Gastroesophageal sphincter (tissue), 4 donors: ENCODE measurements at regions not wholly inside any gene's neighbourhood (a gene's known extent, or its start where the extent isn't known, plus 50 kb on each side); places are given as distances from the start of the nearest gene placed in this dataset.

Experiments
- ATAC-seq: fragments of 150-250 bp; one replicate; pipeline ENCODE4 v1.9.1; 2016; ENCODE audit warnings: mild to moderate bottlenecking, moderate library complexity
- H3K27ac ChIP-seq, 4 donors: fragments of 200-600 bp; sonication (generic) in 3 of 4; 1 replicate in 3 of 4; 2 replicates in 1 of 4; pipeline ENCODE4 v1.5.1; 2016 to 2019
- H3K27me3 ChIP-seq: fragments of 200-600 bp; sonication (generic); one replicate; pipeline ENCODE4 v1.5.1; 2019
- H3K36me3 ChIP-seq, 2 donors: fragments of 200-600 bp; sonication (generic); one replicate each; pipeline ENCODE4 v1.5.1; 2019; ENCODE audit warnings: control low read depth in 1 of 2
- H3K4me1 ChIP-seq, 3 donors: fragments of 200-600 bp; sonication (generic); 1 replicate in 2 of 3; 2 replicates in 1 of 3; pipeline ENCODE4 v1.5.1; 2016 to 2019; ENCODE audit warnings: control low read depth in 2 of 3
- H3K4me3 ChIP-seq, 2 donors: fragments of 200-600 bp; sonication (generic); one replicate each; pipeline ENCODE4 v1.5.1; 2019; ENCODE audit warnings: mild to moderate bottlenecking in 1 of 2, moderate library complexity in 1 of 2
- H3K9me3 ChIP-seq, 3 donors: fragments of 200-600 bp; sonication (generic); one replicate each; pipeline ENCODE4 v1.5.1; 2017 to 2019; ENCODE audit warnings: control low read depth in 2 of 3
- EP300 ChIP-seq: sonication (generic); formaldehyde crosslinking; IDR thresholded peaks from one replicate; pipeline ENCODE4 v1.6.1; 2017; ENCODE audit warnings: antibody characterized with exemption, mild to moderate bottlenecking
- POLR2A ChIP-seq, 2 donors: fragments of 450-650 bp; IDR thresholded peaks; one replicate each; pipeline ENCODE4 v1.6.1; 2017; ENCODE audit warnings: antibody characterized with exemption in 2 of 2, mild to moderate bottlenecking in 2 of 2, moderate library complexity in 1 of 2
- POLR2AphosphoS5 ChIP-seq: sonication (generic); formaldehyde crosslinking; IDR thresholded peaks from one replicate; pipeline ENCODE4 v1.6.1; 2017; ENCODE audit warnings: antibody characterized with exemption
- WGBS, 2 donors: methylation state at CpG; one replicate each; pipeline ENCODE4 v1.1.5; 2018; ENCODE audit warnings: low coverage in 1 of 2; 5-methylcytosine and 5-hydroxymethylcytosine counted together
- TF ChIP-seq, protein P1 (sequence below), 4 experiments: fragments of 200-600 bp in 2 of 4; fragments of 450-650 bp in 2 of 4; sonication (generic) in 1 of 4; IDR thresholded peaks; one replicate each; pipeline ENCODE4 v1.5.1; 2017 to 2019; ENCODE audit warnings: antibody characterized with exemption in 4 of 4, mild to moderate bottlenecking in 2 of 4, moderate library complexity in 2 of 4

DNA sequence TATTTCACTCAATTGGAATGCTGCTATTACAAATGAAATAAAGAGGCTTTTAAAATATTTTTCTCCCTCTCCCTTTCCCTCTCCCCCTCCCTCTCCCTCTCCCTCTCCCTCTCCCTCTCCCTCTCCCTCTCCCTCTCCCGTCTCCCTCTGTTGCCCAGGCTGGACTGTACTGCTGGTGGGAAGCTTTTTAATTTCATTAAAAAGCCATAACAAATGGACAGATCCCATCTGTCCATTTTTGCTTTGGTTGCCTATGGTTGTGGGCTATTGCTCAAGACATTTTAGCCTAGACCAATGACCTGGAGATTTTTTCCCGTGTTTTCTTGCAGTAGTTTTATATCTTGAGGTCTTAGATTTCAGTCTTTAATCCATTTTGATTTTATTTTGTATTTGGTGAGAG is 107.2 kb upstream of the LRRC3B start:
- Histone ChIP-seq H3K4me3 (no peak overlapping the region), H3K9me3 (no peaks in the 10 kb centered on the region), H3K4me1 (peaks cover 0 to 2% (median 0%) of the 10 kb centered on the region in 3 donors), H3K36me3 (no peaks in the 10 kb centered on the region), H3K27me3 (no peaks in the 10 kb centered on the region), H3K27ac (no peak overlapping the region)
- WGBS, 2 donors, result 43 to 91% methylated on average over 2 of the region's 2 CpGs
- no peak for TF ChIP-seq POLR2AphosphoS5
- TF ChIP-seq, protein P1, sequence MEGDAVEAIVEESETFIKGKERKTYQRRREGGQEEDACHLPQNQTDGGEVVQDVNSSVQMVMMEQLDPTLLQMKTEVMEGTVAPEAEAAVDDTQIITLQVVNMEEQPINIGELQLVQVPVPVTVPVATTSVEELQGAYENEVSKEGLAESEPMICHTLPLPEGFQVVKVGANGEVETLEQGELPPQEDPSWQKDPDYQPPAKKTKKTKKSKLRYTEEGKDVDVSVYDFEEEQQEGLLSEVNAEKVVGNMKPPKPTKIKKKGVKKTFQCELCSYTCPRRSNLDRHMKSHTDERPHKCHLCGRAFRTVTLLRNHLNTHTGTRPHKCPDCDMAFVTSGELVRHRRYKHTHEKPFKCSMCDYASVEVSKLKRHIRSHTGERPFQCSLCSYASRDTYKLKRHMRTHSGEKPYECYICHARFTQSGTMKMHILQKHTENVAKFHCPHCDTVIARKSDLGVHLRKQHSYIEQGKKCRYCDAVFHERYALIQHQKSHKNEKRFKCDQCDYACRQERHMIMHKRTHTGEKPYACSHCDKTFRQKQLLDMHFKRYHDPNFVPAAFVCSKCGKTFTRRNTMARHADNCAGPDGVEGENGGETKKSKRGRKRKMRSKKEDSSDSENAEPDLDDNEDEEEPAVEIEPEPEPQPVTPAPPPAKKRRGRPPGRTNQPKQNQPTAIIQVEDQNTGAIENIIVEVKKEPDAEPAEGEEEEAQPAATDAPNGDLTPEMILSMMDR (IDR thresholded peaks at IDR 0.05), result no peak
- no peak for TF ChIP-seq EP300
- TF ChIP-seq POLR2A (IDR thresholded peaks at IDR 0.05), result no peak
- no peak for ATAC-seq

DNA sequence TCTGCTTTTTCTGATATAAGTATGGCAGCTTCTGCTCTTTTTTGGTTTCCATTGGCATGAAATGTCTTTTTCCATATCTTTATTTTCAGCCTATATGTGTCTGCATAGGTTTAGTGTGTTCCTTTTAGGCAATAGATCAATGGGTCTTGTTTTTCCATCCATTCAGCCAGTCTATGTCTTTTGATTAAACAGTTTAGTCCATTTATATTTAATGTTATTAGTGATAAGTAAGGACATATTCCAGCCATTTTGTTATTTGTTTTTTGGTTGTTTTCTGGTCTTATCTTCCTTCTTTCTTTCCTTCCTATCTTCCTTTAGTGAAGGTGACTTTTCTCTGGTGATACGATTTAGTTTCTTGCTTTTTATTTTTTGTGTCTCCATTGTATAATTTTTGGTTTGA is 101.3 kb upstream of the LRRC3B start:
- no peak for ATAC-seq

GRCh38 chr3:26522919-26523318 is 99.7 kb upstream of the LRRC3B start:
- Histone ChIP-seq H3K36me3 (no peaks in the 10 kb centered on the region), H3K27ac (no peak overlapping the region), H3K4me3 (no peak overlapping the region), H3K9me3 (peaks cover 0 to 13% (median 0%) of the 10 kb centered on the region in 3 donors), H3K4me1 (peaks cover 0 to 8% (median 0%) of the 10 kb centered on the region in 3 donors), H3K27me3 (no peaks in the 10 kb centered on the region)
- ATAC-seq, result no peak
- WGBS, 2 donors, result 100% methylated on average over 1 of the region's 1 CpG; no CpG with 5 or more reads in 1 of the 2 donors
- TF ChIP-seq POLR2AphosphoS5 (no peak), POLR2A (IDR thresholded peaks at IDR 0.05) (no peak), EP300 (no peak)
- TF ChIP-seq, protein P1 (IDR thresholded peaks at IDR 0.05), result no peak

More for the DNA sequence above, 101.3 kb upstream of the LRRC3B start:
- peaks cover 0 to 5% (median 0%) of the 10 kb centered on the region in 3 donors for H3K4me1 ChIP-seq
- TF ChIP-seq EP300 (no peak), POLR2A (IDR thresholded peaks at IDR 0.05) (no peak), POLR2AphosphoS5 (no peak)
- TF ChIP-seq, protein P1 (IDR thresholded peaks at IDR 0.05), result no peak
- no peak overlapping the region for H3K27ac ChIP-seq
- H3K9me3 ChIP-seq, result peaks cover 0 to 13% (median 0%) of the 10 kb centered on the region in 3 donors
- H3K36me3 ChIP-seq, result no peaks in the 10 kb centered on the region
- no peaks in the 10 kb centered on the region for H3K27me3 ChIP-seq
- no peak overlapping the region for H3K4me3 ChIP-seq
- 86% methylated on average over 1 of the region's 1 CpG; no CpG with 5 or more reads in 1 of the 2 donors for WGBS, 2 donors

DNA sequence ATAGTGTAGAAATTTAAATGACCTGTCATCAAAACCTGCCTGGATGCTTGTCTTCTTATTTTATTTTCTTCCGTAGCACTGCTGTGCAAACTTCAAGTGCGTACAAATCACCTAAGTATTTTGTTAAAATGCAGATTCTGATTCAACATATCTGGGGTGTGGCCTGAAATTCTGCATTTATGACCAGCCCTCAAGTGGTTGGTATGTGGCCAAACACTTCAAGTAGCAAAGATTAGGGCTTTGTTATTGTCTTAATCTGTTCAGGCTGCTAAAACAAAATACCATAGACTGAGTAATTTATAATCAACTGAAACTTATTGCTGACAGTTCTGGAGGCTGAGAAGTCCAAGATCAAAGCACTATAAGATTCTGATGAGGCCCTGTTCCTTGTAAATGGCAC is 97.6 kb upstream of the LRRC3B start:
- no peak for ATAC-seq
- Histone ChIP-seq H3K9me3 (peaks cover 0 to 13% (median 0%) of the 10 kb centered on the region in 3 donors), H3K27me3 (no peaks in the 10 kb centered on the region), H3K36me3 (no peaks in the 10 kb centered on the region), H3K4me1 (peaks cover 0 to 8% (median 0%) of the 10 kb centered on the region in 3 donors), H3K4me3 (no peak overlapping the region), H3K27ac (no peak overlapping the region)
- WGBS, 2 donors, result 78 to 100% methylated on average over 2 of the region's 2 CpGs
- TF ChIP-seq EP300 (no peak), POLR2AphosphoS5 (no peak), POLR2A (IDR thresholded peaks at IDR 0.05) (no peak)
- TF ChIP-seq, protein P1 (IDR thresholded peaks at IDR 0.05), result no peak

GRCh38 chr3:26535151-26535550 is 87.4 kb upstream of the LRRC3B start:
- Histone ChIP-seq H3K4me3 (no peak overlapping the region), H3K27ac (no peak overlapping the region), H3K4me1 (no peaks in the 10 kb centered on the region), H3K27me3 (no peaks in the 10 kb centered on the region), H3K36me3 (no peaks in the 10 kb centered on the region), H3K9me3 (no peaks in the 10 kb centered on the region)
- WGBS, 2 donors, result 19 to 64% methylated on average over 2 of the region's 2 CpGs
- ATAC-seq, result no peak
- TF ChIP-seq POLR2AphosphoS5, result no peak
- TF ChIP-seq EP300, result no peak
- TF ChIP-seq, protein P1 (IDR thresholded peaks at IDR 0.05), result no peak
- TF ChIP-seq POLR2A (IDR thresholded peaks at IDR 0.05), result no peak
